ENCODE measurements at regions not wholly inside any gene's neighbourhood (a gene's known extent, or its start where the extent isn't known, plus 50 kb on each side); places are given as distances from the start of the nearest gene placed in this dataset.

- TF ChIP-seq ZNF426 (tag by site-specific recombination; IDR thresholded peaks at IDR 0.05) (no peak), ZNF600 (tag by site-specific recombination; IDR thresholded peaks at IDR 0.05) (no peak), ZNF132 (tag by site-specific recombination; IDR thresholded peaks at IDR 0.05; ENCODE audit: borderline replicate concordance) (no peak)
- Histone ChIP-seq H3K9me3 (ENCODE audit: control insufficient read depth, insufficient read depth, low read depth, low read length) (no peaks in the 10 kb centered on the region), H3K36me3 (ENCODE audit: control insufficient read depth in 2 of 2, insufficient read depth in 1 of 2, low read length in 2 of 2) (no peaks in the 10 kb centered on the region), H3K27ac (ENCODE audit: extremely low read depth, low read depth, low read length) (no peak overlapping the region), H3K4me1 (ENCODE audit: control insufficient read depth, insufficient read depth, low read length) (no peaks in the 10 kb centered on the region), H3K4me3 (ENCODE audit: low read depth, low read length) (no peak overlapping the region)
- ChIA-PET CTCF (no interaction called here), POLR2A (interaction anchor here (0.9 kb wide), 1 partner anchor 302 kb away, joined by 3 read pairs; no protein-coding TSS in a partner anchor)
These were observed 231.7 kb upstream of the CARD18 start for GRCh38 chr11:105371311-105371710.

- Histone ChIP-seq H3K36me3 (ENCODE audit: control insufficient read depth in 2 of 2, insufficient read depth in 1 of 2, low read length in 2 of 2) (no peaks in the 10 kb centered on the region), H3K4me3 (ENCODE audit: low read depth, low read length) (no peak overlapping the region), H3K4me1 (ENCODE audit: control insufficient read depth, insufficient read depth, low read length) (no peaks in the 10 kb centered on the region), H3K27ac (ENCODE audit: extremely low read depth, low read depth, low read length) (no peak overlapping the region), H3K9me3 (ENCODE audit: control insufficient read depth, insufficient read depth, low read depth, low read length) (no peaks in the 10 kb centered on the region)
- CTCF ChIA-PET, result no interaction called here
- TF ChIP-seq MZF1 (tag by site-specific recombination; IDR thresholded peaks at IDR 0.05; ENCODE audit: borderline replicate concordance) (no peak), ZNF843 (tag by site-specific recombination; IDR thresholded peaks at IDR 0.05) (no peak), ZNF404 (tag by site-specific recombination; IDR thresholded peaks at IDR 0.05) (no peak), PRDM10 (tag by site-specific recombination; IDR thresholded peaks at IDR 0.05) (no peak)
- POLR2A ChIA-PET, result no interaction called here
These were observed 229.1 kb upstream of the CARD18 start for GRCh38 chr11:105368711-105369110.

GRCh38 chr11:105367129-105367528 lies 227.6 kb upstream of the CARD18 start:
- no peaks in the 10 kb centered on the region for H3K9me3 ChIP-seq (ENCODE audit: control insufficient read depth, insufficient read depth, low read depth, low read length)
- no peak for TF ChIP-seq ZNF629 (tag by site-specific recombination; IDR thresholded peaks at IDR 0.05)
- no peak for TF ChIP-seq ZNF354C (tag by site-specific recombination; IDR thresholded peaks at IDR 0.05; ENCODE audit: borderline replicate concordance, low read depth)
- TF ChIP-seq SP7 (tag by site-specific recombination; IDR thresholded peaks at IDR 0.05), result no peak
- no peak for TF ChIP-seq ZNF513 (tag by site-specific recombination; IDR thresholded peaks at IDR 0.05)
- TF ChIP-seq ZBTB17 (tag by site-specific recombination; IDR thresholded peaks at IDR 0.05), result no peak
- TF ChIP-seq ZNF404 (tag by site-specific recombination; IDR thresholded peaks at IDR 0.05), result no peak
- TF ChIP-seq ZNF555 (tag by site-specific recombination; conservative IDR thresholded peaks at IDR 0.05), result no peak
- TF ChIP-seq ZNF692 (tag by site-specific recombination; IDR thresholded peaks at IDR 0.05), result no peak
- no peak for TF ChIP-seq MYNN (tag by site-specific recombination; IDR thresholded peaks at IDR 0.05; ENCODE audit: borderline replicate concordance)
- H3K36me3 ChIP-seq (ENCODE audit: control insufficient read depth in 2 of 2, insufficient read depth in 1 of 2, low read length in 2 of 2), result no peaks in the 10 kb centered on the region
- ChIA-PET CTCF (no interaction called here), POLR2A (no interaction called here)
- H3K4me3 ChIP-seq (ENCODE audit: low read depth, low read length), result no peak overlapping the region
- H3K4me1 ChIP-seq (ENCODE audit: control insufficient read depth, insufficient read depth, low read length), result no peaks in the 10 kb centered on the region
- H3K27ac ChIP-seq (ENCODE audit: extremely low read depth, low read depth, low read length), result no peak overlapping the region
